ENCODE measurements at regions not wholly inside any gene's neighbourhood (a gene's known extent, or its start where the extent isn't known, plus 50 kb on each side); places are given as distances from the start of the nearest gene placed in this dataset.

DNA sequence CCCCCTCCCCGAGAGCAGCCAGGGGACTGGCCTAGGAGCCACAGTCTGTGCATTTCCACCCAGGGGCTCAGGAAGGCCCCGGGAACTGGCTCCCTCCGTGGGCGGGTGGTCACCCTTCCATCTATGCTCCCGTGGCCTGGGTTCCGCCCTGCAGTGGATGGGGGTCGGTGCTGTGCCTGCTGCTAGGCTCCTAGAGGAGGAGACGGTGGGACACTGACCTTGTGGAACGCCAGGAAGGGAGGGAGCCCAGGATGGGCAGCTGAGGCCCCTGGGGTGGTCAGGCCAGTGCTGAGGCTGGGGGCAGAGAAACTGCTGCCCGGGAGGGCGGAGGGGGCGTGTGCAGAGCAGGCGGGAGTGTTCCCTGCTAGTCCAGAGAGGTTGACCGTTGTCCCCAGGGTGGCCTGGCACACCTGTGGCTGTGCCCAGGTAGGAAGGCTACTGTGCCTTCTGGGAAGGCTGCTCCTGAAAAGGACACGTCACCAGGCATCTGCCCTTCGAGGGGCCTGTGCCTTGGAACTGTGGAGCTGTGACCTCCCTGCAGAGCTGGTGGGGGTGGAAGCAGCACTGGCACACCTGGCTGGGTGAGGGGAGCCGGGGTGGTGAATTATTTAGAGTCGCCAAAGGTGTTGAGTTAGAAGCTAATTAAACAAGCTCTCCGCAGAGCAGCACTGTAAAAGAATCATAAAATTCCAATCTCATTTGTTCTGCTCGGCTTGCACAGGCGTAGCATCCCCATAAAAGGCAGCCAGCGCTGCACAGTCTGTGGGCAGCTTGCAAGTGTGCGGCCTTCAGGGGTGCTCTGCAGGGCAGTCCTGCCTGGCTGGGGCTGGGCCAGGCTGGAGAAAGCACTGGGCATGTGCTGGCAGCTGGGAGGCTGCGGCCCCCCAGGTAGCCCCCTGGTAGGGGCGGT lies 145.1 kb downstream of the KIF26A start:
- TF ChIP-seq, protein P1, sequence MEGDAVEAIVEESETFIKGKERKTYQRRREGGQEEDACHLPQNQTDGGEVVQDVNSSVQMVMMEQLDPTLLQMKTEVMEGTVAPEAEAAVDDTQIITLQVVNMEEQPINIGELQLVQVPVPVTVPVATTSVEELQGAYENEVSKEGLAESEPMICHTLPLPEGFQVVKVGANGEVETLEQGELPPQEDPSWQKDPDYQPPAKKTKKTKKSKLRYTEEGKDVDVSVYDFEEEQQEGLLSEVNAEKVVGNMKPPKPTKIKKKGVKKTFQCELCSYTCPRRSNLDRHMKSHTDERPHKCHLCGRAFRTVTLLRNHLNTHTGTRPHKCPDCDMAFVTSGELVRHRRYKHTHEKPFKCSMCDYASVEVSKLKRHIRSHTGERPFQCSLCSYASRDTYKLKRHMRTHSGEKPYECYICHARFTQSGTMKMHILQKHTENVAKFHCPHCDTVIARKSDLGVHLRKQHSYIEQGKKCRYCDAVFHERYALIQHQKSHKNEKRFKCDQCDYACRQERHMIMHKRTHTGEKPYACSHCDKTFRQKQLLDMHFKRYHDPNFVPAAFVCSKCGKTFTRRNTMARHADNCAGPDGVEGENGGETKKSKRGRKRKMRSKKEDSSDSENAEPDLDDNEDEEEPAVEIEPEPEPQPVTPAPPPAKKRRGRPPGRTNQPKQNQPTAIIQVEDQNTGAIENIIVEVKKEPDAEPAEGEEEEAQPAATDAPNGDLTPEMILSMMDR (IDR thresholded peaks at IDR 0.05): no peak
- TF ChIP-seq POLR2A (IDR thresholded peaks at IDR 0.05) (no peak), POLR2AphosphoS5 (IDR thresholded peaks at IDR 0.05) (no peak)
